ENCODE measurements at regions not wholly inside any gene's neighbourhood (a gene's known extent, or its start where the extent isn't known, plus 50 kb on each side); places are given as distances from the start of the nearest gene placed in this dataset.
A peak's percentile ranks its signal among the peaks of the same experiment; 100 is the strongest.

DNA sequence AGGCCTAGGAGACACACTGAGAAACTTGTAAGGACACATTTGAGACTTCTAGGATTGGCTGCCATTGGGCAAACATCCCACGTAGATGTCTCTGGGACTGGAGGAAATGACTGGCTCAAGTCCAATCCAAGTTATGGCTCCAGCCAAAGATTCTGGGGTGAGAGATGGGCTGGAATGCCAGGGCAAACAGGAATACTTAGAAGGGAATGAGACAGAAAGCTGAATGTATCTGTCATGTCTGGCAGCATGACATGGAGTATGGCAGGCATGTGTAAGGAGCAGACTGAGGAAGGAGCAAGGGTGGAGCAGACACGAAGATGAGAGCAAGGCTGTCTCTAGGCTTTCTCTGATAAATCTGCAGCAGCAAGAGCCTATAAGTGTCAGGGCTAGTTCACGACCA is 209.2 kb downstream of the PHLDA1 start:
- no peak for TF ChIP-seq EP300 (IDR thresholded peaks at IDR 0.05; ENCODE audit: borderline replicate concordance)
- TF ChIP-seq YY1 (IDR thresholded peaks at IDR 0.05; ENCODE audit: low read depth), result no peak
- TF ChIP-seq, protein P1, sequence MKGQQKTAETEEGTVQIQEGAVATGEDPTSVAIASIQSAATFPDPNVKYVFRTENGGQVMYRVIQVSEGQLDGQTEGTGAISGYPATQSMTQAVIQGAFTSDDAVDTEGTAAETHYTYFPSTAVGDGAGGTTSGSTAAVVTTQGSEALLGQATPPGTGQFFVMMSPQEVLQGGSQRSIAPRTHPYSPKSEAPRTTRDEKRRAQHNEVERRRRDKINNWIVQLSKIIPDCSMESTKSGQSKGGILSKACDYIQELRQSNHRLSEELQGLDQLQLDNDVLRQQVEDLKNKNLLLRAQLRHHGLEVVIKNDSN (IDR thresholded peaks at IDR 0.05), result no peak
- no peak for TF ChIP-seq CEBPB (IDR thresholded peaks at IDR 0.05)
- no peak for TF ChIP-seq RAD21 (IDR thresholded peaks at IDR 0.05; ENCODE audit: low read depth)
- TF ChIP-seq TAF1 (IDR thresholded peaks at IDR 0.05; ENCODE audit: low read depth), result no peak
- TF ChIP-seq CREB1 (IDR thresholded peaks at IDR 0.05; ENCODE audit: low read depth), result no peak
- no peak for TF ChIP-seq TCF12 (IDR thresholded peaks at IDR 0.05; ENCODE audit: low read depth)

DNA sequence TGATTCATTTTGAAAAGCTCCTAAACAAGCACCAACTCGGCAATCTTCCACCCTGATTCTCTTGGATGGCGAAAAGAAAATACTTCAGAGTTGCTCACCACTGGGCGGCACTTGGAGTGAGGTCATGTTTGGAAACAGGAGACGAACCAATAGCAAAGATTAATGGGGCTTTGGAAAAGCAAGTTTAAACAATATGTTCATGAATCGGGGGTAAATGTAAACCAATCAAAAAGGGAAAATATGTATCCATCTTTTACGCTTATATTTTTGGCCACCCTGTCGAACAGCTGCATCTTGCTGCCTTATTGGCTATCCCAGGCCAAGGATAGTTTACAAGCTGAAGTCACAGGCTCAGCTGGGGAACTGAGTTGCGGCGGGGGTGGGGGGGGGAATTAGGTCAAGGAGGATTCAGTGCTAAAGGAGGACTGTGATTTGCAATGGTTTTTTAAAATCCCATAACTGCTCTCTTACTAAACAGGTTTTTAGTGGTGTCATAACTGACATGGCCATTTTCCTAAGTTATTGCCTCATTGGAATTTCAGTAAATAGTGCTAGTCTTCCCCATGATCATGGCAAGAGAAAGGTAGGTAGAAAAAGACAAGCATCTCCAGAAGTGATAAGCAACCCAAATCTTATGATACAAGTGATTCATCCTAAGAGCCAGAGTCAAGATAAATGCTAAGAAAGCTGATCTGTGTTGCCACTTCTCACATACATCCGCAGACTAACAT is 210.6 kb downstream of the PHLDA1 start:
- TF ChIP-seq, protein P2, sequence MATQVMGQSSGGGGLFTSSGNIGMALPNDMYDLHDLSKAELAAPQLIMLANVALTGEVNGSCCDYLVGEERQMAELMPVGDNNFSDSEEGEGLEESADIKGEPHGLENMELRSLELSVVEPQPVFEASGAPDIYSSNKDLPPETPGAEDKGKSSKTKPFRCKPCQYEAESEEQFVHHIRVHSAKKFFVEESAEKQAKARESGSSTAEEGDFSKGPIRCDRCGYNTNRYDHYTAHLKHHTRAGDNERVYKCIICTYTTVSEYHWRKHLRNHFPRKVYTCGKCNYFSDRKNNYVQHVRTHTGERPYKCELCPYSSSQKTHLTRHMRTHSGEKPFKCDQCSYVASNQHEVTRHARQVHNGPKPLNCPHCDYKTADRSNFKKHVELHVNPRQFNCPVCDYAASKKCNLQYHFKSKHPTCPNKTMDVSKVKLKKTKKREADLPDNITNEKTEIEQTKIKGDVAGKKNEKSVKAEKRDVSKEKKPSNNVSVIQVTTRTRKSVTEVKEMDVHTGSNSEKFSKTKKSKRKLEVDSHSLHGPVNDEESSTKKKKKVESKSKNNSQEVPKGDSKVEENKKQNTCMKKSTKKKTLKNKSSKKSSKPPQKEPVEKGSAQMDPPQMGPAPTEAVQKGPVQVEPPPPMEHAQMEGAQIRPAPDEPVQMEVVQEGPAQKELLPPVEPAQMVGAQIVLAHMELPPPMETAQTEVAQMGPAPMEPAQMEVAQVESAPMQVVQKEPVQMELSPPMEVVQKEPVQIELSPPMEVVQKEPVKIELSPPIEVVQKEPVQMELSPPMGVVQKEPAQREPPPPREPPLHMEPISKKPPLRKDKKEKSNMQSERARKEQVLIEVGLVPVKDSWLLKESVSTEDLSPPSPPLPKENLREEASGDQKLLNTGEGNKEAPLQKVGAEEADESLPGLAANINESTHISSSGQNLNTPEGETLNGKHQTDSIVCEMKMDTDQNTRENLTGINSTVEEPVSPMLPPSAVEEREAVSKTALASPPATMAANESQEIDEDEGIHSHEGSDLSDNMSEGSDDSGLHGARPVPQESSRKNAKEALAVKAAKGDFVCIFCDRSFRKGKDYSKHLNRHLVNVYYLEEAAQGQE (IDR thresholded peaks at IDR 0.05; ENCODE audit: low read depth), result no peak
- TF ChIP-seq TCF12 (IDR thresholded peaks at IDR 0.05; ENCODE audit: low read depth) (no peak), CREB1 (IDR thresholded peaks at IDR 0.05; ENCODE audit: low read depth) (no peak), YY1 (IDR thresholded peaks at IDR 0.05; ENCODE audit: low read depth) (no peak), RAD21 (IDR thresholded peaks at IDR 0.05; ENCODE audit: low read depth) (no peak), CEBPB (IDR thresholded peaks at IDR 0.05) (no peak), TEAD4 (IDR thresholded peaks at IDR 0.05) (no peak), FOXM1 (IDR thresholded peaks at IDR 0.05; ENCODE audit: borderline replicate concordance, low read depth) (no peak), TAF1 (IDR thresholded peaks at IDR 0.05; ENCODE audit: low read depth) (no peak), EP300 (IDR thresholded peaks at IDR 0.05; ENCODE audit: borderline replicate concordance) (no peak), NFIC (IDR thresholded peaks at IDR 0.05) (no peak), ZBTB7A (IDR thresholded peaks at IDR 0.05; ENCODE audit: low read depth) (no peak), EGR1 (IDR thresholded peaks at IDR 0.05) (no peak)
- TF ChIP-seq, protein P3, sequence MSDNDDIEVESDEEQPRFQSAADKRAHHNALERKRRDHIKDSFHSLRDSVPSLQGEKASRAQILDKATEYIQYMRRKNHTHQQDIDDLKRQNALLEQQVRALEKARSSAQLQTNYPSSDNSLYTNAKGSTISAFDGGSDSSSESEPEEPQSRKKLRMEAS (IDR thresholded peaks at IDR 0.05), result no peak
- TF ChIP-seq, protein P1 (IDR thresholded peaks at IDR 0.05), result no peak

DNA sequence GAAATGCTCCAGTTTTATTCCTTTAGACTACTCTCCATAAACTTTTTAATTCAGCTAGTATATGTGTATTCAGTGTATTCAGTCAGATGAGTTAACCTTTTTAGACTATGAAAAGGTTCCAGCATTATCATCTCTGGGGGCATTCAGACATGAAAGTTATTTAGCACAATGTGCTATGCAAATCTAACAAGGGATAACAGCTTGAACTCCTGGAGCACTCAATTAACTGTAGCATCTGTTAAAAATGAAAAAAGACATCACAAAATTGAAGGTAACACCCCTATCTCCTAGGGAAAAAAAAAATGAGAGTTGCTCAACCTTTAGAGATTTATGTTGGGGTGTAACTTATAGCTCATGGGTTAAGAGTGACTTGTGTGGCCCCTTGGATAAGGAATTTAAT is 211.5 kb downstream of the PHLDA1 start:
- no peak for TF ChIP-seq TAF1 (IDR thresholded peaks at IDR 0.05; ENCODE audit: low read depth)
- TF ChIP-seq YY1 (IDR thresholded peaks at IDR 0.05; ENCODE audit: low read depth), result no peak
- TF ChIP-seq NFIC (IDR thresholded peaks at IDR 0.05), result no peak
- no peak for TF ChIP-seq CREB1 (IDR thresholded peaks at IDR 0.05; ENCODE audit: low read depth)
- TF ChIP-seq EGR1 (IDR thresholded peaks at IDR 0.05), result no peak

DNA sequence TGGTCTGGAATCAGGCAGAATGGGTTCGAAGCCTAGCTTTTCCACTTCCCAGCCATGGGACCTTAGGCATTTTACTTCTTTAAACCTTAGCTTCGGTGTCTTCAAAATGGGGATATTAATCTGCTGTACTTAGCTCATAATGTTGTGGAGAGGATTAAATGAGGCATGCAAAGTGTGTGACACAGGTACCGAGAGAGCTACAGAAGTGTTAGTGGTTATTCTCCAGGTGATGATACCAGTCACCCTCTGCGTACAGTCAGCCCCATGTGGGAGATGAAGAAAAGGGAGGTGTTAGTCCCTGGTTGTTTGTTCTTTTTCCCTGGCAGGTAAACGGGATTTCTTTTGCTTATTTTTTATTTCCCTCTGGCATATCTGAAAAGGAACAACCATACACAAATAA is 212.1 kb downstream of the PHLDA1 start:
- TF ChIP-seq EP300 (IDR thresholded peaks at IDR 0.05; ENCODE audit: borderline replicate concordance) (no peak), TCF12 (IDR thresholded peaks at IDR 0.05; ENCODE audit: low read depth) (no peak), TEAD4 (IDR thresholded peaks at IDR 0.05) (no peak)
- TF ChIP-seq, protein P2 (IDR thresholded peaks at IDR 0.05; ENCODE audit: low read depth), result no peak

DNA sequence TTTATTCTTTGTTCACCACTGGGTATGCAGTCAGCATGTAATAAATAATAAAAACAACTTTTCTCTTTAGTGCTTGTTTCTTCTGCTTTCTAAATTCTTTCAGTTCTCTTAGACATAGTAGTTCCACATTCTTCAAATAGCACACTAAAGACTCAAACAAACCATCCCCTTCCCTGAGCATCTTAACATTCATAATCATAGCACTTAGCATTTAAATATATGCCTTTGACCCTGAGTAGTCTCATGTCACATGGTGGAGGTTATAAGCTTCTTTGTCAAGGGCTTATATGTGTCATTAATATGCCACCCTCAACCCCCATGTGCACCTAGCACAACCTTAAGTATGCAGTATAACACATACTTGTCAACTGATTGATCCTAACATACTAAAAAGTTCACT is 212.7 kb downstream of the PHLDA1 start:
- TF ChIP-seq TEAD4 (IDR thresholded peaks at IDR 0.05), result no peak
- TF ChIP-seq, protein P3 (IDR thresholded peaks at IDR 0.05), result no peak
- TF ChIP-seq EGR1 (IDR thresholded peaks at IDR 0.05), result no peak
- no peak for TF ChIP-seq CREB1 (IDR thresholded peaks at IDR 0.05; ENCODE audit: low read depth)
- TF ChIP-seq CEBPB (IDR thresholded peaks at IDR 0.05), result no peak
- TF ChIP-seq NFIC (IDR thresholded peaks at IDR 0.05), result no peak
- TF ChIP-seq TCF12 (IDR thresholded peaks at IDR 0.05; ENCODE audit: low read depth), result no peak
- TF ChIP-seq, protein P1 (IDR thresholded peaks at IDR 0.05), result no peak
- TF ChIP-seq EP300 (IDR thresholded peaks at IDR 0.05; ENCODE audit: borderline replicate concordance), result no peak

DNA sequence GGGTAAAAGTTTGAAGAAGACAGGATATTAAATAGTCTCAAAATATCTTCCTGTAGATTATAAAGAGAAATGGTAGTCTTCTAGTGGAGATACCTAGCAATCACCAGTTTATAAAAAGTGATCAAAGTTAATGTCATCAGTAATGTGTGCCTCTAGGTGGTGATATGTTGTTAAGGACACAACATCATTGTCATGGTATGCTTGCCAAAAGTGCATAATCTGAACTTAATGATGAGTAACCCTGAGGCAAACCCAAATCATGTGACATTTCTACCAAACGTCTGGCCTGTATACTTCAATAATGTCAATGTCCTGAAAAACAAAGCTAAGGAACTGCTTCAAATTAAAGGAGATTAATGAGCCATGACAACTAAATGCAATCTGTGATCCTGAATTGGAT is 214.7 kb downstream of the PHLDA1 start:
- TF ChIP-seq TCF12 (IDR thresholded peaks at IDR 0.05; ENCODE audit: low read depth), result no peak
- TF ChIP-seq RAD21 (IDR thresholded peaks at IDR 0.05; ENCODE audit: low read depth), result peak; percentile 44
- TF ChIP-seq NFIC (IDR thresholded peaks at IDR 0.05), result 0 out of 2 replicates have a peak, but pooled peaks have one; percentile 18
- TF ChIP-seq, protein P1 (IDR thresholded peaks at IDR 0.05), result peak; percentile 32; the same call in 1 of the 2 replicates
- 0 out of 2 replicates have a peak, but pooled peaks have one; percentile 26 for TF ChIP-seq TEAD4 (IDR thresholded peaks at IDR 0.05)
- no peak for TF ChIP-seq TAF1 (IDR thresholded peaks at IDR 0.05; ENCODE audit: low read depth)

All from Ishikawa (cell line).